Globus pallidus (tissue), 1 donor: ENCODE measurements at regions not wholly inside any gene's neighbourhood (a gene's known extent, or its start where the extent isn't known, plus 50 kb on each side); places are given as distances from the start of the nearest gene placed in this dataset.

Experiments
- DNase-seq: peaks from one replicate; pipeline ENCODE4 v3.0.0-alpha.2; 2015; ENCODE audit warnings: low spot score

DNA sequence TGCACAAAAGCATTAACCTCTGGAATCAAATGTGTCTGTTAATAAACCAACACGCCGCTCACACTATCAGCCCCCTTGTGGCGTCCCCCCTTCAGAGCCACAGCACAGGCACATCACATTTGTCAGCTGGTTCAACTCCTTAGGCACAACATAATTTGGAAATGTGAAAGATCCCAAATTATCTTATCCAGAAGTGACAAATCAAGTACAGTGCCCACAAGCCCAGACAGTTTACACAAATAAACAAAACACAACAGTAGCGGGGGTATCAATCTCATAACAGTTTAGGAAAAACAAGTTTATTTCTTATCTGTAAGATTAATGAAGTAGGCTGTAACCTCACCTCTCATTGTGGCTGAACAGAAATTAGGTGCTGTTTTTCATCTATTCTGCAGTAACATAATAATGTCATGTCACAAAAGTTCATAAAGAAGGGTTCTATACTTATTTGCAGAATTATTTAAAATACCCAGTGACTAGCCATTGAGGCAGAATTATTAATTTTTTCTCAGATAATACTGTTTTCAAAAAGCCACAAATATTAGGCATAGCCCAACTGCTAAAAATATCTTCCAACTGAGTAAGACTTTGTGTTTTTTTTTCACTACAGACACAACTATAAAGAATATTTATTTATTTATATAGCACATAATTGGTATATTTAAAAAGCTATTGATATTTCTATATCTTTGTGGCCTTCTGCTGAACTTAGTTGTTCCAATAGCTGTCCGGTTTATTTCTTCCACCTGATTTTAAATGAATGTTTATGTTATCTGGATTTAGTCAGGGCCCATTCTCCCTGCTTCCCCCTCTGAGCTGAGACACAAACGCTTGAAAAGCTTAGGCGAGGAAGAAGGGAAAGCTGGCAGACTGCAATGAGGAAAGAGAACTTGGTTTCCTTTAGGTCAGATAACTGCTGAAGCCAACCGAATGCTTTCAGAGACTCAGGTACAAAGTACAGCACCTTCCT, 214.7 kb downstream of the QDPR start:
- DNase-seq, result no peak

DNA sequence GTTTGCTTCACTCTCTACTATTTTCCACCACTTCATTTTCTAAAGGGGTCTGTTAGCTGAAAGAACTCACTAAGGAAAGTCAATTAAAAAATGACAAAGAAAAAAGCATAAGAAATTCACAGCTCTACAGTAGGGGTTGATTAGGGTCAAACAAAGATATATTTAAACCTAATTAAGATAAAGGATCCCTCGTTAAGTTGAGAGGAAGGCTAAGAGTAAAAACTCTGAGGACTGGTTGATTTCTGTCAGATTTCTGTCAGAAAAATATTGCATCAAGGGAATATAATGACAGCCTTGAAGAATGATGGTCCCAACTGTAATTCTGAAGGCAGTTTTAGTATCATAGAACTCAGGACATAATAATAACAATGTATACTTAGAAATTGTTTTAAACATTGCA, 218.0 kb downstream of the QDPR start:
- no peak for DNase-seq

DNA sequence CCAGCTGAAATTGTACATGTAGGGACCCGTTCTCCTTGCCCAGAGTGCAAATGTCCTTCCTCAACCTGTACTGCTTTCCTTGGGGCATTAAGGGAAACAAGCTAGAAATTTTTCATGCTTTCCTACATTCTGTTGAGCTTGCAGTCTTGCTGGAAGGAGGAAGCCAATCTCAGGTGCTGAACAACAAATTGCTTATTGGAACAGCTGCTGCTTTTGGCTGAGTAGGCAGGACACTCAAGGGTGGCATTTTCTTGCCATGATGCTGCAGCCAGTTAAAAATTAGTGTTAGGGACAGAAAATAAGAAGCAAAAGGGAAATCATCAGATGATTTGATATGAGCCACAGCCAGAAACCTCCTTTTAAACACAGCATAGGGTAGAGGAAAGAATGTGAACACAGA, 223.7 kb downstream of the QDPR start:
- no peak for DNase-seq

DNA sequence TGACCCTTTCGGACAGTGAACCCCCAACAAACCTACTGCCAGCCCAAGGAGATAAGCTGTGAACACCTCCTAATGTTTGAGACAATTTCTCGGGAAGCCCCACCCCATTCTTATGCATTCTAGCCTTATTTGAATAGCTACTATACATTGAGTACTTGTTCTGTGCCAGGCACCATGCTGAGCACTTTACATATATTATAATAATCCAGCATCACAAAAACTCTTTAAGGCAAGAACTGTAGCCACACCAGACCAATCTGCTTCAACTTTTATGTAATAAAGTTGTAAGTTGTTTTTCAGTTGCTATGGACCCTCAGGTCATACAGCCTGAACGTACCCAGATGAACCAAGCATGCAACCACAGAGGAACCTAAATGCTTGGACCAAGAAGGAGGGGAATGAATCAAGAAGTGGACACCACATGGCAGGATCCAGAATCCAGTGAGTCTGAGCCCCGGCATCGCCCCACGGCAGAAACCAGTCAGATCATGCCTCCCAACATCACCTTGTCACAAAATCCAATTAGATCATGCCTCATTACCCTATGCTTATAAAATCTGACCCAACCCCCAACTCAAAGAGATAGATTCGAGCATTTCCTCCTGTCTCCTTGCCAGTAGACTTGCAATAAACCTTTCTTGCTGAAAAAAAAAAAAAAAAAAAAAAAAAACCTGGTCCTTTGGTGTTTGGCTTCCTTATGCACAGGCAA, 225.0 kb downstream of the QDPR start:
- DNase-seq, result no peak

DNA sequence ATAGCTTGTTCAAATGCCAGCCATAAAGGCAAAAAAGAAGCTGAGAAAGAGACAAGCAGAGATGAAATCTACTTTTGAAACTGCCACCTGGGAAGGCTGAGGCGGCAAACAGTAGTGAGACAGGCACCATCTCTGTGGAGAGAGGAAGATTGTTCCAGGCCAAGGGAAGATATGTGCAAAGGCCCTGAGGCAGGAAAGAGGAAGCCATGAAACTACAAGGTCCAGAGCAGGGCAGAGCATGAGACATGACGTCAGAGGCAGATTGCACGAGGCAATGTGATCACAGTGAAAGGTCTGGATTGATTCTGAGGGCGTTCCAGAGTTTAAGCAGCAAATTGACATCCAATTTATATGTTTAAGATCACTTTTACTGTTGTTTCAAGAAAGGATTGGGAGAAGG, 226.1 kb downstream of the QDPR start:
- no peak for DNase-seq

DNA sequence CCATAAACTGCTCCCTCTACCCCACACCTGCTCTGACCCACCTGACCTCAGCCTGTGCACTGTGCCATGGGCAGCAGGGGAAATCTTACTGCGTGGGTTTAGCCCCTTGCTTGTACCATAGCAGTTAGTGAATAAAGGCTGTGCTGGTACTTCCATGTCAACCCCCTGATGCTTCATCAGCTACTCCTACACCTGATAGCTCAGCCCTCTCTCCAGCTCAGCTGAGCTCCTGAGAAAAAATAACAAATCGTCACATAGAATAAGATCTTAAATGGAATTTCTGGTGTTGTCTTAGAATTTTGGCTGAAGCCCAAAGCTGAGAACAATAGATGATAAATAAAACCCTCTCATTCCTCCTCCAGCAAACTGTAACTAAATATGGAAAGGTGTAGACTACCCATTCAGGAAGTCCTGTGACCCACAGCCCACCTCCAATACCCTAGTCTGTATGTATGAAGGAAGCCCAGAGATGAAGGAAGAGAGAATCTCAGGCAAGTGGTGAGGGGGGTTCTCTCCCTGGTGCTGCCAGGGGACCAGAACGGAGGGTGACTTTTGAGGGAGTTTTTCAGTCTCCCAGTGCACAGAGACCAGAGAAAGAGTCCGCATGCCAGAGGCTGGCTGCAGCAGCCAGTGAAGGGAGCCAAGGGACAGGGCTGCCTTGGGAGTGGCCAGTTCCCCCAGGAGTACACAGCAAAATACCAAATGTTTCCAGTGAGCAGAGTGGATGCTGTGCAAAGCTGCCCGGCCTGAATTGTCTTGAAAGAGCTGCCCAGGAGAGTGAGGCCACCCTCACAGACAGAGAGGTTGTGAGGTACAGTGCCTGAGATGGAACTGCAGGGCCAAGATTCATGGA, 227.3 kb downstream of the QDPR start:
- DNase-seq, result no peak

DNA sequence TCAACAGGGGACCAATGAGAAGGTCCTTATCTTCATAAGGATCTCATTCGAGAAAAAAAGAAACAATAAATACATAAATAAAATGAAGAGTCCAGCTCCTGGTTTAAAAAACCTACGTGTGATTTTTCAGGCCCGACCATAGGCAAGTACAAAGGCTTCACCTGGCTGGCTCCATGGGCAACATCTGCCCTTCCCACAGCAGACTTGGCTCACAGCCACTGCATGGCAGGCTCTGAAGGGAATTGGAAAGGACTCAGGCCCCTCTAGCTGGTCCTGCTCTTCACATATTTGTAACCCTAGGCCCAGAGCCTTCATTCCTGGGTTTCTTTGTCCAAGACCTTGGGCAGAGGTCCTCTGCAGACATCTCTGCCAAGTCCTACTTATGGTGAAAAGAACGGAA, 228.1 kb downstream of the QDPR start:
- no peak for DNase-seq

DNA sequence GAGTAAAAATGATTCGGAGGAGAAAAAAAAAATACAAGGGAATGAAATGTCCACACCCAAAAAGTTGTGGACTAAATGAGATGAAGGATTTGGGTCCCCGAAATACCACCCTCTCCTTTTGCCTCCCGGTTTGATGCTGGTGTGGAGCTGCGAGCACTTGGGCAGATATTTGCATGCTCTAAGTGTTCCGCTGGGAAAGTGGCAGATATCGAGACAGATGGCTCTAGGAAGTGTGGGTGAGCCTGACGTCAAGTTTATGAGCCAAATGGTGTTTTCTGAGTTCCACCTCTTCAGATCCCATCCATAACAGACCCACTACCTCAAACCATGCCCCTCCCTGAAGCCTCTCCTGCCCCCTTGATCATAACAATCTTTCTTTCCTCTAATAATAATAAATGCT, 228.6 kb downstream of the QDPR start:
- DNase-seq, result no peak

DNA sequence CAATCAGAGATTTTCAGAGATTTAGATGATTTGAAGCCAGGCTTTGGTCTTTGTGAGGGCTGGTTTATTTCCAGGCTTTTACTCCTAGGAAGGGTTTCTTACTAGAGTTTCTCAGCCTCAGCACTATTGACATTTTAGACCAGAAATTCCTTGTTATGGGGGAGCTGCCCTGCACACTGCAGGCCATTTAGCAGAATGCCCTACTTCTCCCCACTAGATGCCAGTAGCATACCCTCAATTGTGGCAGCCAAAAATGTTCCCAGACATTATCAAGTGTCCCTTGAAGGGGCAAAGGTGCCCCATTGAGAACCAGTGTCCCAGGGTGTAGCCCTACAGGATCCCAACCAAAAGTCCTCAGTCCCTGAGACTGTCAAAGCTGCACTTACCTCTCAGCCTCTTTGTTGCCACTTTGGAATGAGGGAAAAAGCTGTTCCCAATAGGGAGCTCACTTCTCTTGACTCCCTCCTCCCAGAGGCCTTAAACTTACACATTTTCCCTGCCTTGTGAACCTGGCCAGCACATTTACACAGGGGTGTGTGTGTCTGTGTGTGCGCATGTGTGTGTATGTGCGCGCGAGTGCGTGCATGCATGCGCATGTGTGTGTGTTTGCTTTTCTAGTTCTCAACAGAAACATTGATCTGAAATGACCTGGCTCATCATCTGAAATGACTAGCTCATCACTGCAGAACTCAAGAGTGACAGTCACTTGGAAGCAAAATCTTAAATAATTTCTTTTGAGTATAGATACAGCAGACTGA, 231.4 kb downstream of the QDPR start:
- DNase-seq, result no peak

DNA sequence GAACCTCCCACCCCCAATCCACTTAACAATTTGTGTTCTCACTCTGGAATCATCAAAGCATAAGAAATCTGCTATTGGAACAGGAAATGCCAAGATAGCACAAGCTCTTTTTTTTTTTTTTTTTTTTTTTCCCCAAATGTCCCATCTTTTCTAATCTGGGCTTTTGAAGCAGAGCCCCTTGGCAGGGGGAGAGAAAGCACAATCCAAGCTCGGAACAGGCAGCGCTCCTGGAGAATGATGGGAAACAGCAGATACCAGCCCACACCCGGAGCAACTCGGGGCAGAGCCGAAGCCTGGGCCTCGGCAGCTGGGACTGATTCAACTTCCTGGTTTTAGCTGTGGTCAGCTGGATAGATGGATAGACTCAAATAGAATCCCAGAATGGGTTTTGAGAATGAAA, 235.1 kb downstream of the QDPR start:
- DNase-seq, result peak; percentile 18

DNA sequence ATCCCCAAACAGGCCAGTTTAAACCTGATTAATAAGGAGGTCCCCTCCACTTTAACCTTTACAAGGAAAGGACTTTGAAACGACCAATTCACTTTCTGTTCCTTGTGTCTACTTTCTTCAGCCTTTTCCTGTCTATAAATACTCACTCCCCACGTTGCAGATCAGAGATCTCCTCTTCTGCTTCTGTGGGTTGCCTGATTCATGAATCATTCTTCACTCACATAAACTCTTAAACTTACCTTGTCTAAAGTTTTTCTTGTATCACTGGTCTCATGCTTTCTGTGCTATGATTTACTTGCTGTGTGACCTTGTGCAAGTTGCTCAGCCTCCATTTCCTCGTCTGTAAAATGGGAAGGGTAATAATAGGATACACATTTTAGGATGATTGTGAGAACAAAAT, 236.1 kb downstream of the QDPR start:
- DNase-seq, result no peak

DNA sequence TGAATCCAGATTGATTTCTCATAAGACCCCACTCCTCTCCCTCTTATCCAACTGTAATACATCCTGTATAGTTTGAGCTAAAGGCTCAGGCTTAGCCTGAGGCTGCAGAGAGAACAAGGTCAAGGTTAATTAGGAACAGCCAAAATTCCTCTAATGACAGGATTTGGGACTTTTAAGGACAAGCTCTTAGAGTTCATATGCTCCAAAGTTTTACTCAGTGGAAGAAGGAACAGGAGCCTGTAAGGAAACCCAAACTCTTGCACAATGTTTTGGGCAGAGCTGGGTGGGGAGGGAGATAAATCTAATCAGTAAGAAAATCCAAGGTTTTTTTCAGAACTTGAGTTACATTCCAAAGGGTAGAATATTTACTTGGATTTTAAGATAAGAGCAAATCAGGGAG, 238.8 kb downstream of the QDPR start:
- no peak for DNase-seq

DNA sequence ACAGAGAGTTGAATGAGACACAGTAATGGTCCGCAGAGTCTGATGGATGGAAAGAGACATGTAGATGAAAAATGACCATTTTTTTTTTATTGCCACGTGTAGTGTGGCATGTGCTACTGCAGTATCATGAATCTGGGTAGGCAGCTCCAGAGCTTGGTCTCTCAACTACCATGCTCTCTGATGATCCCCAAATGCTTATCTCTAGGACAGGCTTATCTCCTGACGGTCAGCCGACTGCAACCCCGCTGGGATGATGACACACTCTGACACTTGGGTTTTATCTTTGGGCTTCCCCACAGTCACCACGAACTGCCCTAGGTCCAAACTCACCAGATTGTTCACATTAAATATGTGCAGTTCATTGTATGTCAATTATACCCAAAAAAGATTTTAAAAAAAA, 239.7 kb downstream of the QDPR start:
- no peak for DNase-seq

DNA sequence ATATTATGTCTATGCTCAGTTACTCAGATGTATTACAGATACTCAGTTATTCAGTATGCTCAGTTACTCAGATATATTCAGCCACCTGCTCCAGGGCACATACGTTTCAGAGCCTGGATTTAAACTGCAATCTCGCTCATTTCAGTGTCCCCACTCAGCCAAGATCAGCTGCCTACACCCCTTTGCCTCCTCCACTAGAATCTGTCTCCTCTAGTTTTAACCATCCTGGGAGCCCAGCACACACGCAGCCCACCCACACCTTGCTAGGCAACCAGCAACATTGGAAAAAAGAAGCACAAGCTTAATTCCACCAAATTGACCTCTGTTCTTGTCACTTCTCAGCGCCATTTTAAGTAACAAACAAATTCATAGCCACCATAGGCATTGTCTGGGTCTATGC, 246.2 kb downstream of the QDPR start:
- no peak for DNase-seq

DNA sequence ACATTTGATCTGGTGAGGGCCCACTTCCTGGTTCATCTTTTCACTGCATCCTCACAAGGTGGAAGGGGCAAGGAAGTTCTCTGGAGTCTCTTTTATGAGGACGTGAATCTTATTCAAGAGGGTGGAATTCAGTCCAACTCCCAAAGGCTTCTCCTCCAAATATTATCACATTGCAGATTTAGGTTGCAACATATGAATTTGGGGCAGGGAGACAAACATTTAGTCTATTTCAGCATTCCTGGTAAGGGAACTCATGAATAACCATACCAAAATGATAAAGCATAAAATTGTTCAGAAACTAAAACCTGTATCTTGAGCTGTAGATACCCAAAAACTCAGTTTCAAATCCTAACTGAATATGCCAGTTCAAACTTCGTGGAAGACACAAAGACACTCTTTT, 246.8 kb downstream of the QDPR start:
- DNase-seq, result no peak

DNA sequence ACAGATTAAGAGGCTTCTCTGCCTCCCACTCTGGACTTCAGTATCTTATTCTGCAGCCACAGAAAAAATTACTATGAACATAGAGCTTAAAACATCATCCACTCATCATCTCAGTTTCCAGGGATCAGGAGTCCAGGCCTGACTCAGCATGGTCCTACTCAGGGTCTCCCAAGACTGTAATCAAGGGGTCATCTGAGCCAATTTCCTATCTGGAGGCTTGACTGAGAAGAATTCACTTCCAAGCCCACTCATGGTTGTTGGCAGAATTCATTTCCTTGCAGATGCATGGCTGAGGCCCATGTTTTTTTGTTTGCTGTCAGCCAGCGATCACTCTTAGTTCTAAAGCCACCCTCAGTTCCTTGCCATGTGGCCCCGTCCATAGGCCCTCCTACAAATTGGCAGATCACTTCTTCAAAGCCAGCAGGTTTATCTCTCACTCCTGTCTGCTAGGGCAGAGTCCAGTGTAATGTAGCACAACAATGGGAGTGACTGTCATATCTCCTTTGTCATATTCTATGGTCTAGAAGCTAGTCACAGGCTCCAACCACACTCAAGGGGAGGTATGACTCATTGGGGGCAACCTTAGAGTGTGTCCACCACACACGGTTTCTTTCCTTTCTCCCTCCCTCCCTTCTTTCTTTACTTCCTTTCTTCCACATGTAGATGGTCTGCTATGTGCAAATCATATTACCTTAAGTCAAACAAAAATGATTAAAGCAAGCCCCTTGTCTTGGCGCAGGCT, 251.6 kb downstream of the QDPR start:
- DNase-seq, result no peak

DNA sequence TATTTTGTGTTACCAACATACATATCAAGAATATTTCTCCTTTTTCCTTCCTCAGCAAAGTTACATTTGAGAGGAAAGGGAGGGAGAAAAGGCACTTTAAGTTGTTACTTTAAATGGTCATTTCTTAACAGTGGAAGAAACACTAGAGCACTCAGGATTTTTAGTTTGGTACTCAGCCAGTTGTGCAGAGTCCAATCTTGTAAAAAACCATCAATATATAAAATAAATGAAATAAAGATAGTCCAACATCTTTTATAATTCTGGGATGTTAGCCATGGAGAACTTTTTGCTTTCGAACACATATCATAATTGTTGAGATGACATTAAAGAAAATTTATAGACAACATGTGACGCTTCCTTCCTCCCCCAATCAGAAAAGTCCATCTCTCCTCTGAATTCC, 253.8 kb downstream of the QDPR start:
- no peak for DNase-seq

DNA sequence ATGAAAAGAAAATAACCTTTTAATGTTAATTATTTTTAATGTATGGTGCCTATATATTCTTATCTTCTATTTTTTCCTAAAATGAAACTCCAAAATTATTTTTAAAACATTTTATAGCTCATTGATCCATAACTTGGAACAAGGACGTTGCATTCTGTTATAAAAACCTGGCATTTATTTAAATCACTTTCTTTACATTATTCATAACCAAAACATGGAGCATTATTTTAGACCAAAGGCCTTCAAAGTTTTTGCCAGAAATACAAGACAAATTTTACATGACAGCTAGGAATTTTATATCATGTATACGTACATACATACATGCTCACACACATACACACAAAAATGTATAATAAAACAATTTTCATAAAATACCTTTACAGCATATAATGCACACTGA, 259.8 kb downstream of the QDPR start:
- no peak for DNase-seq

DNA sequence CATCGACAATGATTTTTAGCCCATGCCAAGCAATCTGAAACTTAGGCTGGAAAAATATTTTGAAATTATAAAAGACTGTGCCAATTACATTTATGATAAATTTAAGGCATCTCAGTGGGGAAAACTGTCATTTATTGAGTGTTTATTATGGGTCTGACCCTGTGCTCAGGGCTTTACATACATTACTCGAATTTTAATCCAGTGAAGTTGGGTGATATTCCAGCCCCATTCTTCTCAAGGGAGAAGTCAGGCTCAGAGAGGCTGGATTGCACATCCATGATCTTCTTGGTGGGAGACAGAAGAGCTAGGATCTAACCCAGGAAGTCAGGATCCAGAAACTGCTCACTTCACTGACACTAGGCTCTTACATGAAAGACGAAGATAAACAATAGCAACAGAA, 260.8 kb downstream of the QDPR start:
- DNase-seq, result no peak

DNA sequence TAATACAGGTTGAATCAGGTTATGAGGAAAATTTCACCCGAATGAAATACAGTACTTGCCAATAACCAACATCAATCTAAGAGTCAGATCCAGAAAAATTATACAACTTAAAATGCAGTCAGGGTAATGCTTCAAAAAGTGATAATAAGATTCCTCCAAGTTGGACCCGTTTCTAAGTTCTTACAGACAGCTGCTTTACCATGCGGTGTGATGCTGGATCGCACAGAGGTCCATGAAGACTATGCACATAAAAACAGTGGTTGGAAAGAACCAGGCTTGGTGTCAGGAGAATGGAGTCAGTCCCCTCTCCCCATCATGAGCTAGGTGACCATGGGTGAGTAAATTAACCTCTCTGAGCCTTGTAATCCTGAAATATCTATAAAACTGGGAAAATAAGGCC, 261.3 kb downstream of the QDPR start:
- no peak for DNase-seq

DNA sequence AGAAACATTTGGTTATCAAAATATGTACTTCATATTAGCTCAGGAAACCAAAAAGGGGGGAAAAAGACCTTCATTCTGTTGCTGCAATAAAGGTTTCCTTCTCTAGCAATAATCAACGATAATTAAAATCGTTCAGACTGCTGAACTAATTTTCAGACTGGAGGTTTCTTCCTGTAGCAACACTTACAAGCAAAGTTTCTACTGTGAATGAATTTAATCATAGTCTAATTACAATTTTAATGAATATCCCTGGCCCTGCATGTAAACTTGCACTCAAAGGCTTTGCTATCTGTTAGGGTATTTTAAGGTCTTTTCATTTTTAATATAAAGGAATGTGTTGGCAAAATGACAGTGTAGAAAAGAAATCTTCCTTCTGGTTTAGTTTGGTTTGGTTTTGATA, 265.2 kb downstream of the QDPR start:
- DNase-seq, result no peak
